HepG2 (cell line): ENCODE measurements at regions not wholly inside any gene's neighbourhood (a gene's known extent, or its start where the extent isn't known, plus 50 kb on each side); places are given as distances from the start of the nearest gene placed in this dataset.

Experiments used
- ASH2L ChIP-seq: fragments of 300-600, 200-600 bp; sonication (generic); IDR thresholded peaks from 2 replicates; pipeline ENCODE4 v1.7.0; 2017; ENCODE audit warnings: low read depth, mild to moderate bottlenecking, moderate library complexity, mixed read lengths, low read length; ENCODE audit not compliant: insufficient read length
- CCDC6 ChIP-seq: sonication (generic); formaldehyde crosslinking; IDR thresholded peaks from 2 replicates; pipeline ENCODE4 v1.8.1; 2022; ENCODE audit warnings: mild to moderate bottlenecking, missing genetic modification reagents, moderate library complexity
- ELF3 ChIP-seq: IDR thresholded peaks from 2 replicates; pipeline ENCODE4 v1.6.1; 2016; ENCODE audit warnings: missing genetic modification reagents, missing compliant biosample characterization
- ETV5 ChIP-seq: IDR thresholded peaks from 2 replicates; pipeline ENCODE4 v1.6.1; 2018; ENCODE audit warnings: missing biosample characterization, missing genetic modification reagents, inconsistent platforms, borderline replicate concordance
- KMT2B ChIP-seq: IDR thresholded peaks from 2 replicates; pipeline ENCODE4 v1.6.1; 2016; ENCODE audit warnings: missing genetic modification reagents, missing compliant biosample characterization
- MEF2D ChIP-seq: sonication (generic); formaldehyde crosslinking; IDR thresholded peaks from 2 replicates; pipeline ENCODE4 v1.5.1; 2020; ENCODE audit warnings: mild to moderate bottlenecking, missing genetic modification reagents
- NCOA5 ChIP-seq: sonication (generic); formaldehyde crosslinking; IDR thresholded peaks from 2 replicates; pipeline ENCODE4 v1.4.0; 2020; ENCODE audit warnings: missing genetic modification reagents
- PHB2 ChIP-seq: fragments of 450-650 bp; IDR thresholded peaks from 2 replicates; pipeline ENCODE4 v1.6.1; 2018; ENCODE audit not compliant: partially characterized antibody
- RARA ChIP-seq: IDR thresholded peaks from 2 replicates; pipeline ENCODE4 v1.6.1; 2016; ENCODE audit warnings: missing genetic modification reagents, missing compliant biosample characterization
- SALL2 ChIP-seq: sonication (generic); formaldehyde crosslinking; IDR thresholded peaks from 2 replicates; pipeline ENCODE4 v1.8.1; 2023; ENCODE audit warnings: mild to moderate bottlenecking, missing genetic modification reagents, inconsistent platforms
- SNAPC5 ChIP-seq: sonication (generic); formaldehyde crosslinking; IDR thresholded peaks from 2 replicates; pipeline ENCODE4 v1.8.1; 2023; ENCODE audit warnings: mild to moderate bottlenecking, missing genetic modification reagents, borderline replicate concordance
- ZBTB40 ChIP-seq, 2 experiments: fragments of 450-650 bp in 1 of 2; sonication (generic) in 1 of 2; formaldehyde crosslinking in 1 of 2; IDR thresholded peaks; 2 replicates each; pipeline versions ENCODE4 v1.6.1 to v1.8.0; 2016 to 2022; ENCODE audit warnings: antibody characterized with exemption in 1 of 2, mild to moderate bottlenecking in 1 of 2, missing genetic modification reagents in 1 of 2
- ZBTB42 ChIP-seq: sonication (generic); formaldehyde crosslinking; IDR thresholded peaks from 2 replicates; pipeline ENCODE4 v1.5.0; 2020; ENCODE audit warnings: mild to moderate bottlenecking, missing genetic modification reagents
- ZFAT ChIP-seq: sonication (generic); formaldehyde crosslinking; conservative IDR thresholded peaks from 2 replicates; pipeline ENCODE4 v1.8.1; 2023; ENCODE audit warnings: missing genetic modification reagents, inconsistent platforms
- ZFP1 ChIP-seq: IDR thresholded peaks from 2 replicates; pipeline ENCODE4 v1.6.1; 2016
- ZNF260 ChIP-seq: sonication (generic); formaldehyde crosslinking; IDR thresholded peaks from 2 replicates; pipeline ENCODE4 v1.4.0; 2020; ENCODE audit warnings: missing genetic modification reagents, low read depth, mild to moderate bottlenecking, borderline replicate concordance
- ZNF383 ChIP-seq: sonication (generic); formaldehyde crosslinking; IDR thresholded peaks from 2 replicates; pipeline ENCODE4 v1.4.0; 2020; ENCODE audit warnings: missing genetic modification reagents, mild to moderate bottlenecking, borderline replicate concordance
- ZNF580 ChIP-seq: IDR thresholded peaks from 2 replicates; pipeline ENCODE4 v1.6.1; 2016; ENCODE audit warnings: low read depth, borderline replicate concordance
- ZNF776 ChIP-seq: sonication (generic); formaldehyde crosslinking; IDR thresholded peaks from 2 replicates; pipeline ENCODE4 v1.4.0; 2020; ENCODE audit warnings: mild to moderate bottlenecking, missing genetic modification reagents

GRCh38 chr9:129557192-129558036 lies 63.5 kb downstream of the C9orf50 start (continued):
- TF ChIP-seq ZBTB42 (CRISPR knock-in tag) (peak; percentile 74; the same call in 1 of the 2 replicates), ELF3 (CRISPR knock-in tag) (peak; percentile 95), SNAPC5 (CRISPR knock-in tag) (peak; percentile 65; the same call in 1 of the 2 replicates), KMT2B (no peak), ZNF580 (CRISPR knock-in tag) (peak; percentile 94), SALL2 (CRISPR knock-in tag) (no peak), ZFP1 (CRISPR knock-in tag) (peak; percentile 90; the same call in 1 of the 2 replicates), ZNF260 (CRISPR knock-in tag) (no peak), ZBTB40 (IDR thresholded peaks at IDR 0.05) (no peak), ZBTB40 (CRISPR knock-in tag; IDR thresholded peaks at IDR 0.05) (peak; percentile 86; the same call in 1 of the 2 replicates), PHB2 (no peak), ZNF776 (CRISPR knock-in tag) (peak; percentile 74; the same call in 1 of the 2 replicates), ZFAT (CRISPR knock-in tag) (0 out of 2 replicates have a peak, but pooled peaks have one; percentile 24), CCDC6 (CRISPR knock-in tag) (peak; percentile 96), NCOA5 (CRISPR knock-in tag) (no peak), MEF2D (CRISPR knock-in tag) (peak; percentile 89; the same call in 1 of the 2 replicates), ZNF383 (peak; percentile 11; the same call in 1 of the 2 replicates), ETV5 (peak; percentile 100), RARA (CRISPR knock-in tag) (peak; percentile 99), ASH2L (peak; percentile 62)
